Stromal cell of bone marrow (primary cell): ENCODE measurements at regions not wholly inside any gene's neighbourhood (a gene's known extent, or its start where the extent isn't known, plus 50 kb on each side); places are given as distances from the start of the nearest gene placed in this dataset.

Source experiments
- DNase-seq: peaks from one replicate; pipeline ENCODE4 v3.0.0-alpha.2; 2012; ENCODE audit warnings: low read depth

- no peak for DNase-seq
These were observed 83.0 kb upstream of the HS6ST1 start for GRCh38 chr2:128401680-128402079.

GRCh38 chr2:128402911-128403670 is 84.4 kb upstream of the HS6ST1 start:
- DNase-seq, result no peak

- DNase-seq, result no peak
These were observed 85.4 kb upstream of the HS6ST1 start for GRCh38 chr2:128403814-128404708.

GRCh38 chr2:128404709-128405466 is 86.2 kb upstream of the HS6ST1 start:
- DNase-seq, result no peak

GRCh38 chr2:128405467-128405900 is 86.8 kb upstream of the HS6ST1 start:
- DNase-seq, result no peak

- DNase-seq, result no peak
These were observed 87.4 kb upstream of the HS6ST1 start for GRCh38 chr2:128405981-128406613.

- DNase-seq, result no peak
These were observed 88.3 kb upstream of the HS6ST1 start for GRCh38 chr2:128406736-128407554.

- peak; percentile 53 for DNase-seq
These were observed 90.0 kb upstream of the HS6ST1 start for GRCh38 chr2:128408349-128409305.

GRCh38 chr2:128409326-128410034 is 90.8 kb upstream of the HS6ST1 start:
- DNase-seq, result no peak

- DNase-seq, result no peak
These were observed 91.5 kb upstream of the HS6ST1 start for GRCh38 chr2:128410035-128410757.

- DNase-seq, result no peak
These were observed 92.1 kb upstream of the HS6ST1 start for GRCh38 chr2:128410758-128411215.

GRCh38 chr2:128411431-128411830 is 92.8 kb upstream of the HS6ST1 start:
- DNase-seq, result no peak

- DNase-seq, result no peak
These were observed 93.7 kb upstream of the HS6ST1 start for GRCh38 chr2:128412181-128412871.

- DNase-seq, result no peak
These were observed 94.5 kb upstream of the HS6ST1 start for GRCh38 chr2:128413014-128413717.

- DNase-seq, result no peak
These were observed 95.2 kb upstream of the HS6ST1 start for GRCh38 chr2:128413718-128414341.

GRCh38 chr2:128414351-128414750 is 95.7 kb upstream of the HS6ST1 start:
- DNase-seq, result no peak
